Motor neuron (in vitro differentiated cells): ENCODE measurements at regions not wholly inside any gene's neighbourhood (a gene's known extent, or its start where the extent isn't known, plus 50 kb on each side); places are given as distances from the start of the nearest gene placed in this dataset.

Source experiments
- ATAC-seq, 8 experiments: fragments of 200-7000 bp; cut with Tn5 transposase; replicated peaks in 6 of 8; 2 replicates each; pipeline ENCODE4 v1.8.0; 2021; ENCODE audit warnings: mild to moderate bottlenecking in 8 of 8, moderate library complexity in 8 of 8
- H3K27ac ChIP-seq, 2 donors: fragments of 250-450 bp; sonication (Bioruptor Pico); 2 replicates each; pipeline ENCODE4 v1.9.0; 2021; ENCODE audit warnings: antibody characterized with exemption in 2 of 2, mild to moderate bottlenecking in 2 of 2, moderate library complexity in 1 of 2
- H3K4me1 ChIP-seq, 2 donors: fragments of 250-450 bp; sonication (Bioruptor Pico); replicated peaks in 1 of 2; 2 replicates each; pipeline ENCODE4 v1.6.1; 2021; ENCODE audit warnings: antibody characterized with exemption in 2 of 2, mild to moderate bottlenecking in 2 of 2, moderate library complexity in 1 of 2
- H3K4me3 ChIP-seq, 5 donors: fragments of 250-450 bp; sonication (Bioruptor Pico); 2 replicates each; pipeline ENCODE4 v1.9.0; 2021; ENCODE audit warnings: antibody characterized with exemption in 5 of 5, mild to moderate bottlenecking in 5 of 5, moderate library complexity in 4 of 5
- WGBS, 10 experiments: fragments of 450-650 bp; shearing (Covaris generic); methylation state at CpG; one replicate each; pipeline ENCODE4 v1.0.0; 2022; 5-methylcytosine and 5-hydroxymethylcytosine counted together
- in situ Hi-C, 9 experiments: fragments of 400-800 bp; cut with MboI; loops; one replicate each; pipeline ENCODE4 v1.15.0; 2021; ENCODE audit warnings: low sequenced_read_pairs in 9 of 9, low pct_unique_long_range_greater_than_20kb in 2 of 9; ENCODE audit not compliant: unreplicated experiment in 9 of 9

- ATAC-seq, result no peak
- in situ Hi-C loops, result no loop called here
- H3K27ac ChIP-seq, result no peak overlapping the region
- peaks cover 9 to 11% of the 10 kb centered on the region in 2 donors for H3K4me1 ChIP-seq
- WGBS, 10 experiments, result 80 to 100% (median 93%) methylated on average over 1 to 2 of the region's 2 CpGs; no CpG with 5 or more reads in 1 of the 10 experiments
- H3K4me3 ChIP-seq, result no peak overlapping the region
Observed at GRCh38 chr1:55416164-55416842, 201.1 kb upstream of the USP24 start.

- peak in 3 of 8 experiments; percentile 56 to 98 (median 65) for ATAC-seq
- in situ Hi-C loops, result no loop called here
- no peaks in the 10 kb centered on the region for H3K4me1 ChIP-seq
- H3K4me3 ChIP-seq, result no peak overlapping the region
- no peak overlapping the region for H3K27ac ChIP-seq
Observed at GRCh38 chr1:55413286-55413685, 198.1 kb upstream of the USP24 start.

DNA sequence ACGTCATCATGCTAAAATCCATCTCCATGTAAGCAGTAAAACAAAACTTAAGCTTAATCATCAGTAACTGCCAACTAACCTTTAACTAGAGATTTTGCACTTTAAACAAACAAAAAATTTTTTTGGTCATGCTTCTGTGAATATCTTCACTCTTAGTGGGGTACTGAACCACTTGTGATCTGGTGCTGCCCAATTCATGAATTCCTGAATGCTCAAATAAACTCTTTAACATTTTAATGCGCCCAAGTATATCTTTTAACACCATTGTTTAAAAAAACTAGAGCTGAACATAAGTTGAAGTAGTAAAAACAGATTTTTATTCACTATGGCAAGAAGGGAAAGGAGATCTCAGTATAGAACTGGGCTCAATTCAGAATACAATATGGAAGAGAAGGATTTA lies 196.9 kb upstream of the USP24 start:
- Histone ChIP-seq H3K4me1 (no peaks in the 10 kb centered on the region), H3K27ac (no peak overlapping the region), H3K4me3 (no peak overlapping the region)
- no peak for ATAC-seq
- in situ Hi-C loops, result no loop called here
- 58 to 100% (median 78%) methylated on average over 1 to 2 of the region's 2 CpGs; no CpG with 5 or more reads in 1 of the 10 experiments for WGBS, 10 experiments

DNA sequence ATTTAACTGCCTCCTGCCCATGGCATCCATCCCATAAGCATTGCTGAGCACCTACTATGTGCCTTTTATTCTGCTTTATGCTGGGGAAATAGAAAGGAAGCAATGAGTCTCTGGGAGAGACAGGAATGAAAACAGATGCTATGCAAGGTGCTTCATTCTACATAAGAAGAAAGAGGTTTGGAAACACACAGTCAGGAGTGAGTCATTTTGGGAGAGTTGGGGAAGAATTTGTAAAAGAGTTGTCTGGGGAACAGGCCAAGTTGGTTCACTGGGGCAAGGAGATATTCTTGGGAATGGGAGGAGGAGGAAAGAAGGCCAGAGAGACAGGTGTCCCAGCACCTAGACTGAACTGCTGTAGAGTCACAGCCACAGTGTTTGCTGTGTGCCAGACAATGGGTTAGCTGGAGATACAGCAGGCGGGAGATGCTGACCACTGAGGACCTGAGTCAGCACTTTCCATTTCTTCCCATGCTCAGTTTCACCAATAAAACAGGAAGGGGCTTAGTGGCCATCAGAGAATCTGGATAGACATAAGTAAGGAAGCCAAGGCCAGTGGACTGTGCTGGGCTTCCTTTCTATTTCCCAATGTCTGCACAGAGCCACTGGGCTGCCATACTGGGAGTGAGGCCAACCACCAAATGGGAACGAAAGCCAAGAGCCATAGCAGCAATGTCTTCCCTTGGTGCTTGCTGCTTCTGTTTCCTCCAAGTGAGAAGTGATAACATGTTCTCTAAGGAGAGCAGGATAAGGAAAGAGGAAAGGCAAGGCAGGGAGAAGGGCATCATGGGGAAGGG lies 187.7 kb upstream of the USP24 start:
- Histone ChIP-seq H3K27ac (no peak overlapping the region), H3K4me1 (no peaks in the 10 kb centered on the region), H3K4me3 (no peak overlapping the region)
- peak in 2 of 8 experiments; percentile 17 to 52 for ATAC-seq
- in situ Hi-C loops, result no loop called here
- WGBS, 10 experiments, result 79 to 100% (median 89%) methylated on average over 1 to 2 of the region's 2 CpGs; no CpG with 5 or more reads in 5 of the 10 experiments

GRCh38 chr1:55402142-55402541 lies 187.0 kb upstream of the USP24 start:
- 0 to 82% (median 56%) methylated on average over 1 to 3 of the region's 3 CpGs; no CpG with 5 or more reads in 2 of the 10 experiments for WGBS, 10 experiments
- in situ Hi-C loops, result no loop called here
- no peak overlapping the region for H3K4me3 ChIP-seq
- ATAC-seq, result peak in 3 of 8 experiments; percentile 86 to 96 (median 94)
- H3K27ac ChIP-seq, result no peak overlapping the region
- H3K4me1 ChIP-seq, result no peaks in the 10 kb centered on the region

DNA sequence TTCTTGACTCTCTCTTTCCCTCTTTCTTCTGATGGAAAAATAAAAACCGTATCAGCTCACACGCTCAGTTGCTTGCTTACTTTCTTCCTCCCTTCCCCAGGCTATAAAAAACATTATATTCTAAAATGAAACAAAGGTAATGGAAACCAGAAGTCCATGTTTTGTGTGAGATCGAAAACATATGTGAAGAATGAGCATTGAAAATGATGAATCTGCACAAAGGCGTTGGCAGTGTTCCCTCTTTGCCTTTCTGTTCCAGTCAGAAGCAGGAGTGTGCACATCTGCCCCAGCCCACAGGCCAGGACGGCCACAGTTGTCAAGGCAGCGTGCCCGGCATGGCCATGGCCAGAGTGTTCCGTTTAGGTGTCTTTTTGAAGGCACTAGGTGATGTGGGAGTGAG lies 185.3 kb upstream of the USP24 start:
- no peaks in the 10 kb centered on the region for H3K4me1 ChIP-seq
- H3K27ac ChIP-seq, result no peak overlapping the region
- peak in 2 of 8 experiments; percentile 18 to 24 for ATAC-seq
- 0 to 92% (median 58%) methylated on average over 2 to 8 of the region's 8 CpGs for WGBS, 10 experiments
- in situ Hi-C loops, result no loop called here
- no peak overlapping the region for H3K4me3 ChIP-seq

GRCh38 chr1:55399346-55399745 lies 184.2 kb upstream of the USP24 start:
- H3K4me1 ChIP-seq, result no peaks in the 10 kb centered on the region
- no peak overlapping the region for H3K4me3 ChIP-seq
- 14 to 96% (median 73%) methylated on average over 2 to 5 of the region's 5 CpGs; no CpG with 5 or more reads in 1 of the 10 experiments for WGBS, 10 experiments
- no peak overlapping the region for H3K27ac ChIP-seq
- in situ Hi-C loops, result loop anchor here in 2 of 9 experiments (25.0 kb wide), 1 partner anchor 1188 kb away; the partner anchor contains the start of gene PLPP3 (in 2 of the 2)
- no peak for ATAC-seq

DNA sequence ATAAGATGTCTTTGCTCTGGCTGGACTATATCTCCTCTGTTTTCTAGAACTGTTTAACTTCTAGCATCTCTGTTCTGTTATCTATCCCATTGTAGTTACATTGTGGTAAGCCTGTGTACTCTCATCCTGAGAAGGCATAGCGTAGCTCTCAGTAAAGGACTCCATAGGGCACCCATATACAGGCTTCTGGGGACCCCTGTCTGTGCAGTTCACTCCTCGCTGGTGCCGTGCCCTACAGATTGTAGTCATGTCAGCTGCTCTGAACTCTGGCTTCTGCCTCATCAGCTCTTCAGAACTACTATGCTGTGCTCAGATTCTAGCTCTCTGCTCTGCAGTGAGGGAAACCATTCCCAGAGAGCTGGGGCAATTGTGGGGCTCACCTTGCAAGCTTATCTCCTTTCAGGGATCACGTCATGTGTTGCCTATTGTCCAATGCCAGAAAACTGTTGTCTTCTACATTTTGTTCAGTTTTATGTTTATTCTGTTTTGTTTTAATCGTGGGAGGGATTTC lies 181.3 kb upstream of the USP24 start:
- Histone ChIP-seq H3K27ac (no peak overlapping the region), H3K4me3 (no peak overlapping the region), H3K4me1 (no peaks in the 10 kb centered on the region)
- ATAC-seq, result no peak
- in situ Hi-C loops, result loop anchor here in 2 of 9 experiments (25.0 kb wide), 1 partner anchor 1191 kb away; the partner anchor contains the start of gene PLPP3 (in 2 of the 2)
- 35 to 100% (median 57%) methylated on average over 1 to 4 of the region's 5 CpGs; no CpG with 5 or more reads in 1 of the 10 experiments for WGBS, 10 experiments

DNA sequence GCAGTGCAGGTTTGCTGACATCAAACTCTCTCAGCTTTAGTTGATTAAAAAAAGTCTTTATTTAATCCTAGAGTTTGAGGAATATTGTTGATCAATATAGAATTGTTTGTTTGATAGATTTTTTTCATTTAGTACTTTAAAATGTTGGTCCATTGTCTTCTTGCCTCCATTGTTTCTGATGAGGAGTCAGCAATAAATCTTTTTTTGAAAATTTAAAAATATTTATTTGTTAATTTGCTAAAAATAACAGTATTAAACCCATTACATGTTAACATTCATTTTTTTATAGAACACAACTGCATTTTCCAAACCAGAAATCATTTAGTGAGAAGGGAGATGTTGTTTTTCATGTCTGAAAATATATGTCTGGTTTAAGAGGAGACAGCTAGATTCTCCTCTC lies 173.8 kb upstream of the USP24 start:
- no peaks in the 10 kb centered on the region for H3K4me1 ChIP-seq
- no peak overlapping the region for H3K27ac ChIP-seq
- H3K4me3 ChIP-seq, result no peak overlapping the region
- in situ Hi-C loops, result loop anchor here in 2 of 9 experiments (25.0 kb wide), 1 partner anchor 1198 kb away; the partner anchor contains the start of gene PLPP3 (in 2 of the 2)
- ATAC-seq, result no peak

DNA sequence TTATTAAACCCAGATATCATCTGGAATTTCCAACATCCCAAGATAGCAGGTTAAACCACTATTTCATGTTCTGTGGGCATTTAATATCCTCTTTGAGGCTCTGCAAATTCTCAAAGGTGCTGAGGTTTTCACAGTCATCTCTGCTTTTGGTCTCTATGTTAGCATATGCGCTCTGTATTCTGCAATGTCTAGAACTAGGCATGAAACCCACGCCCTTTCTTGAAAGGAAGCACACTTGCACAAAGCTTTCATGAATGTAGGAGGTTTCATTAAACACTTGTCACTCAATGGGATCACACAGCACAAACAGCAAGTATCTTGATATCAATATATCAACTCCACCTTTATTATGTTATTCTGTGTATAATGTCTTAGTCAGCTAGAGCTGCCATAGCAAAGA lies 172.0 kb upstream of the USP24 start:
- in situ Hi-C loops, result loop anchor here in 2 of 9 experiments (25.0 kb wide), 1 partner anchor 1200 kb away; the partner anchor contains the start of gene PLPP3 (in 2 of the 2)
- no peak overlapping the region for H3K4me3 ChIP-seq
- peak in 3 of 8 experiments; percentile 22 to 97 (median 95) for ATAC-seq
- WGBS, 10 experiments, result 38 to 100% (median 79%) methylated on average over 1 to 2 of the region's 2 CpGs
- no peak overlapping the region for H3K27ac ChIP-seq
- no peaks in the 10 kb centered on the region for H3K4me1 ChIP-seq

DNA sequence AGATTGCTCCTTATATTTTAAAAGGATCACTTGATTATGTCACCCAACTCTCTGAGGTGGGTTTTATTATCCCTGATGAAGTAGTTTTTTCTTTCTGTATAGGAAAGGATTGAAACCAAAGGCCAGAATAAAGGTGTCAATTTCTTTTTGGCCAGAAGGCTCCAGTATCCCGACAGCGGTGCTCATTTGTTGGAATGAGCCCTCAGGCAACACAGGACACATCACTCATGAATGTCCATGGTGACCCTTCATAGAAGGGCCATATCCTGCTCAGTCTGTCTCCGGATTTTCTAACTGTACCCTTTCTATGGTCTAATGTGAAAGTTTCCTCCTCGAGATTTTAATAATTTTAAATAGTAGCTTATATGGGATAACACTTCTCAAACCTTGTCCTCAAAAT lies 171.3 kb upstream of the USP24 start:
- H3K27ac ChIP-seq, result no peak overlapping the region
- no peak for ATAC-seq
- H3K4me1 ChIP-seq, result no peaks in the 10 kb centered on the region
- 50 to 89% (median 80%) methylated on average over 1 to 4 of the region's 4 CpGs for WGBS, 10 experiments
- no peak overlapping the region for H3K4me3 ChIP-seq
- in situ Hi-C loops, result loop anchor here in 2 of 9 experiments (25.0 kb wide), 1 partner anchor 1201 kb away; the partner anchor contains the start of gene PLPP3 (in 2 of the 2)

DNA sequence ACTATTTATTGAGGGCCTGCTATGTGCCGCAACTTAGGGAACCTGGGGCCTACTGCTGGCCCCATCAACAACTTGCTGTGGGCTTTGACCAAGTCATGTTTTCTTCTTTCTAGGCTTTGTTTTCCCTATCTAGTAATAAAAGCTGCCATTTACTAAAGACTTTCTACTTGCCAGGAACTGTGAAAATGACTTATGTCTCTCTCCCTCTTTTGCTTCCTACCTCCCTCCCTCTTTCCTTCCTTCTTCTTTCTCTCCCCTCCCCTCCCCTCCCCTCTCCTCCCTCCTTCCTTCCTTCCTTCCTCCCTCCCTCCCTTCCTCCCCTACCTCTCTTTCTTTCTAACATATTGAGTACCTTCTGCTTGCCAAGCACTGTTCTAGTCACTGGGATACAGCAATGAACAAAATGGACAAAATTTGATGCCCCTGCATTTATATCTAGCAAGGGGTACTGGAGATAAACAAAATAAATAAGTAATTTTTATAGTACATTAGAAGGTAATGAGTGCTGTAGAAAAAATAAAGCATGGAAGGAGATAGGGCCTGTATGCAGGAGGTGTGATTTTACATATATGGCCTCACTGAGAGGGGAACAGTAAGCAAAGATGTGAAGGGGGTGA lies 170.3 kb upstream of the USP24 start:
- in situ Hi-C loops, result loop anchor here in 2 of 9 experiments (25.0 kb wide), 1 partner anchor 1202 kb away; the partner anchor contains the start of gene PLPP3 (in 2 of the 2)
- WGBS, 10 experiments, result 83 to 100% methylated on average over 1 of the region's 1 CpG; no CpG with 5 or more reads in 8 of the 10 experiments
- ATAC-seq, result no peak
- no peak overlapping the region for H3K4me3 ChIP-seq
- no peaks in the 10 kb centered on the region for H3K4me1 ChIP-seq
- no peak overlapping the region for H3K27ac ChIP-seq
